IPS-15b (cell line): ENCODE measurements at regions not wholly inside any gene's neighbourhood (a gene's known extent, or its start where the extent isn't known, plus 50 kb on each side); places are given as distances from the start of the nearest gene placed in this dataset.
"Not testable (repeated sequence)": the region's sequence is repeated elsewhere in the genome, so short reads cannot be mapped to it uniquely, and the experiment has no call there.

ENCODE experiments used
- H3K27me3 ChIP-seq: one replicate; pipeline ENCODE4 v1.6.1; 2013; ENCODE audit warnings: low read length; ENCODE audit not compliant: control insufficient read depth, insufficient read depth
- H3K36me3 ChIP-seq: one replicate; pipeline ENCODE4 v1.6.1; 2013; ENCODE audit warnings: low read length; ENCODE audit not compliant: control insufficient read depth, insufficient read depth
- H3K4me1 ChIP-seq: one replicate; pipeline ENCODE4 v1.6.1; 2013; ENCODE audit warnings: mild to moderate bottlenecking, low read length; ENCODE audit not compliant: control insufficient read depth, insufficient read depth
- H3K4me3 ChIP-seq: one replicate; pipeline ENCODE4 v1.5.1; 2013; ENCODE audit warnings: low read depth, low read length
- H3K9ac ChIP-seq: one replicate; pipeline ENCODE4 v1.6.1; 2013; ENCODE audit warnings: low read depth, mild to moderate bottlenecking, low read length
- H3K9me3 ChIP-seq: one replicate; pipeline ENCODE4 v1.6.1; 2013; ENCODE audit warnings: mild to moderate bottlenecking, low read length; ENCODE audit not compliant: control insufficient read depth, insufficient read depth

DNA sequence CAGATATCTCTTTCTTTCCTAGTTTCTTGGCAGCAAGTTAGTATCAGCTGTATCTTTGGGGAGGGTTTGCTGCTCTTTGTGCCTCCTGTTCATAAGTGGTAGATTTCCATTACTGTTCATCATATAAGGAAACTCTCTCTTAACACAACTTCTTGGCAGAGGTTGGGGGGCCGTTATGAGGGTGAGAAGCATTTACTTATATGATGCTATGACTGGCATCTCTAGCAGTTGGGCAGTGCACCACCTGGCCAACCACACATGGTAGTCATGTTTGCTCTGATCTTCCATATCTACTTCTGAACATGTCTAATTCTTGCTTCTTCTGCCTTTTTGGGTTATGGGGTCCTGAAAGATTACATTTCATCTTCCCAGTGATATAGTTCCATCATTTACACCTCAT, 282.2 kb downstream of the CYRIA start:
- Histone ChIP-seq H3K4me3 (no peak overlapping the region), H3K9ac (no peak overlapping the region), H3K36me3 (no peaks in the 10 kb centered on the region), H3K27me3 (no peaks in the 10 kb centered on the region), H3K9me3 (no peaks in the 10 kb centered on the region), H3K4me1 (no peaks in the 10 kb centered on the region)

DNA sequence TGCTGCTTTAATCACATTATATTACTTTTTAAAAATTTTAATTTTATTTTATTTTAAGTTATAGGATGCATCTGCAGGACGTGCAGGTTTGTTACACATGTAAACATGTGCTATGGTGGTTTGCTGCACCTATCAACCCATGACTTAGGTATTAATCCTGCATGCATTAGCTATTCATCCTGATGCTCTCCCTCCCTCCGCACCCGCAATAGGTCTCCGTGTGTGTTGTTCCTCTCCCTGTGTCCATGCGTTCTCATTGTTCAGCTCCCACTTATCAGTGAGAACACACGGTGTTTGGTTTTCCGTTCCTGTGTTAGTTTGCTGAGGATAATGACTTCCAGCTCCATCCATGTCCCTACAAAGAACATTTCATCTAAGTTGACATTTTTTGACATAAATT, 283.2 kb downstream of the CYRIA start:
- no peak overlapping the region for H3K9ac ChIP-seq
- no peaks in the 10 kb centered on the region for H3K36me3 ChIP-seq
- H3K9me3 ChIP-seq = no peaks in the 10 kb centered on the region
- H3K27me3 ChIP-seq = no peaks in the 10 kb centered on the region
- no peak overlapping the region for H3K4me3 ChIP-seq
- H3K4me1 ChIP-seq = no peaks in the 10 kb centered on the region

DNA sequence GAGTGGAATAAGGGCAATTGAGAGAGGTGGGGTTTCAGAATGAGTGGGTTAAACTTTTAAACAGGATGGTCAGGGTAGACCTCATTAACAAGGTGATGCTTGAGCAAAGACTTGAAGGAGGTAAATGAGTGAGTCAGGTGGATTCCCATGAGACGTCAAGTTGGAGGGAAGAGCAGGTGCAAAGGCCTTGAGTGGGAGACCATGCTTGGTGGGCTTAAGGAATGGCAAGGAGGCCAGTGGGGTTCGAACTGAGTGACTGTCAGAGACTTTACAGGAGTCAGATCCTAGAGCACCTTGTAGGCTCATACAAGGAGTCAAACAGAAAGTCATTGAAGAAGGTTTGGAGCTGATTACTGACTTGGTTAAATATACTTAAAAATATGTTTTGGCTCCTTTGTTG, 284.1 kb downstream of the CYRIA start:
- Histone ChIP-seq H3K9ac (no peak overlapping the region), H3K36me3 (no peaks in the 10 kb centered on the region), H3K27me3 (no peaks in the 10 kb centered on the region), H3K4me1 (no peaks in the 10 kb centered on the region), H3K9me3 (no peaks in the 10 kb centered on the region), H3K4me3 (no peak overlapping the region)

DNA sequence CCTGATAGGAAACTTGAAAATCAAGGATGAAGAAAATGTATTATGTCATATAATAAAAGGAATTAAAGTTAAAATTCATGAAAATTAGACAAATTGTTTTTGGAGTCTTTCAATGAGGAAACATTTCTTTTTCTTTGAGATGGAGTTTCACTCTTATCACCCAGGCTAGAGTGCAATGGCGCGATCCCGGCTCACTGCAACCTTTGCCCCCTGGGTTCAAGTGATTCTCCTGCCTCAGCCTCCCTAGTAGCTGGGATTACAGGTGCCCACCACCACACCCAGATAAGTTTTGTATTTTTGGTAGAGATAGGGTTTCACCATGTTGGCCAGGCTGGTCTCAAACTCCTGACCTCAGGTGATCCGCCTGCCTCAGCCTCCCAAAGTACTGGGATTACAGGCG, 285.7 kb downstream of the CYRIA start:
- H3K36me3 ChIP-seq, H3K4me3 ChIP-seq, H3K9me3 ChIP-seq, H3K27me3 ChIP-seq, H3K9ac ChIP-seq, H3K4me1 ChIP-seq: not testable (repeated sequence)

DNA sequence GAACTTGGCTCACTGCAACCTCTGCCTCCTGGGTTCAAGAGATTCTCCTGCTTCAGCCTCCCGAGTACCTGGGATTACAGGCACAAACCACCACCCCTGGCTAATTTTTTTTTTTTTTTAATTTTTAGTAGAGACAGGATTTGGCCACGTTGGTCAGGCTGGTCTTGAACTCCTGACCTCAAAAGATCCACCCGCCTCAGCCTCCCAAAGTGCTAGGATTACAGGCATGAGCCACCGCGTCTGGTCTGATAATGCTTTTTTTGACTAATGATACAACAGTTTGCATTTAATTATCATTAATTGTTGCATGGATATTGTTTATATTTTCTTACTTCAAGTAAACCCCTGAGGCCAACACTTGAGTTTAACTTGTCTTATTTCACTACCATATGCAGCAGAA, 286.6 kb downstream of the CYRIA start:
- H3K9ac ChIP-seq, H3K4me3 ChIP-seq, H3K36me3 ChIP-seq, H3K9me3 ChIP-seq, H3K27me3 ChIP-seq, H3K4me1 ChIP-seq: not testable (repeated sequence)

DNA sequence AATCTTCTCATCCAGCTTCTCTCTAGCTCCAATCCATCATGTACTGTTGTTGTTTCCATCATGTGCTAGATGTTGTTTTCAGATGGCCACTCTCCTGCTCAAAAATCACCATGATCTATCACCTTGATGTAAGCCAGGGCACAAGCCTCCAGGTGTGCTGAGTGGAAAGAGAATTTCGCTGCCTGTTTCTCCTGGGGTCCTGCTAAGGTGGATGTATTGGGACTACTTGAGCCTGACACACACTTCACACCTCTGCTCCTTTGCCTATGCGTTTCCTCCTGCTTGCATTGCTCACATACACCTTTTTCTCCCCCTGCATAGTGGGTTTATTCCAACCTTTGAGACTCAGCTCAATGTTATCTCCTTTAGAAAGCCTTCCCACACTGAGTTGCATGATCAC, 287.6 kb downstream of the CYRIA start:
- Histone ChIP-seq H3K9ac (no peak overlapping the region), H3K9me3 (no peaks in the 10 kb centered on the region), H3K36me3 (no peaks in the 10 kb centered on the region), H3K4me3 (no peak overlapping the region), H3K27me3 (no peaks in the 10 kb centered on the region), H3K4me1 (no peaks in the 10 kb centered on the region)

DNA sequence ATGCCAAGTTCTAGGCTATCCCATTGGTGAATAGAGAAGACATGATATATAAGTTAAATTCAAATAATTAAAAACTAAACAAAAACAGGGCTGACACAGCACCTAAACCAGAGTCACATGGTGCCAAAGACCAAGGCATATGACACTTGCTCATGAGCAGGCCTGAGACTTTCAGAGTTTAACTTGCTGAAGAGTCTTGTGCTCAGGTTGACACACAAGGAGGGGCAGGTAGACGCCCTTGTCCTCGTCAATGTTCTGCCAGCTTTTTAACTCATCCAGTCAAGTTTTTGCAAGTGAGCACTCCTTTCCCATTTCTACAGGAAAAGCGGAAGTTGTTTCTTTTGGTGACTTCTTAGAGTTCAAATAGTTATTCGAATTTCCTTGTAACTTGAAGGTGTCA, 289.7 kb downstream of the CYRIA start:
- no peaks in the 10 kb centered on the region for H3K4me1 ChIP-seq
- no peaks in the 10 kb centered on the region for H3K36me3 ChIP-seq
- H3K27me3 ChIP-seq = no peaks in the 10 kb centered on the region
- H3K4me3 ChIP-seq = no peak overlapping the region
- no peaks in the 10 kb centered on the region for H3K9me3 ChIP-seq
- no peak overlapping the region for H3K9ac ChIP-seq

DNA sequence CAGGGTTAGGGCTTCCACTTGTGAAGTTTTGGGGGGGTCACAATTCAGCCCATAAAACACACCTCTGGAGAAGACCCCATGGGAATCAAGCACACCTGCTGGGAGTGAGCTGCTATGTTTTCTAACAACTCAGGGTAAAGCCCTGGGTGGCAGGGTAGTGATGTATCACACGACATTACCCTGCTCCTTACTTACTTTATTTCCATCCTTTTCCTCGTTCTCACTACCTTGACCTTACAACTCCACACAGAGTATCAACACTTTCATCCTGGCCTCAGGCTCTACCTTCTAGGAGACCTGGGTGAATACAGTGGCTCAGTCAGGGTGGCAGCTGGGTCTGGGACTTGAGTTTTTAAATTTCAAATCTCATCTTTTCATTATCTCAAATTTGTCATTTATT, 290.3 kb downstream of the CYRIA start:
- no peaks in the 10 kb centered on the region for H3K27me3 ChIP-seq

DNA sequence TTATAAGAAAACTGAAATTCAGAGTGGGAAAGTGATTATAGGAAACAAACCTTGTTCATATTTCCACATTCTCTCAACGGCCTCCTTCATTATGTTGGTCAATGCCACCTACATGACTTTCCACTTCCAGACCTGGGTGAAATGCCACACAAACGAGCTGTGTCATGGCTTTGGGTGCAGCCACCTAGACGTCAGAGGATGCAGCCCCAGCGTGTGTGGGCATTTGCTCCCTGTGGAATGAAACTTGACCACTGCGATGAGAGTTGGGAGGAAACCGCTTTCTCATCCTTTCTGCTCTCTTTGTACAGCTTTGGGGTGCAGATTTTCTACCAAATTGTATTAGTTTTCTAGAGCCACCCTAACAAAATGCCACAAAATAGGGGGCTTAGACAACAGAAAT, 291.0 kb downstream of the CYRIA start:
- H3K36me3 ChIP-seq = no peaks in the 10 kb centered on the region
- no peaks in the 10 kb centered on the region for H3K4me1 ChIP-seq
- H3K9ac ChIP-seq = no peak overlapping the region
- no peak overlapping the region for H3K4me3 ChIP-seq
- H3K9me3 ChIP-seq = no peaks in the 10 kb centered on the region
- no peaks in the 10 kb centered on the region for H3K27me3 ChIP-seq

More for the DNA sequence above, 290.3 kb downstream of the CYRIA start:
- Histone ChIP-seq H3K9me3 (no peaks in the 10 kb centered on the region), H3K4me1 (no peaks in the 10 kb centered on the region), H3K9ac (no peak overlapping the region), H3K36me3 (no peaks in the 10 kb centered on the region), H3K4me3 (no peak overlapping the region)

DNA sequence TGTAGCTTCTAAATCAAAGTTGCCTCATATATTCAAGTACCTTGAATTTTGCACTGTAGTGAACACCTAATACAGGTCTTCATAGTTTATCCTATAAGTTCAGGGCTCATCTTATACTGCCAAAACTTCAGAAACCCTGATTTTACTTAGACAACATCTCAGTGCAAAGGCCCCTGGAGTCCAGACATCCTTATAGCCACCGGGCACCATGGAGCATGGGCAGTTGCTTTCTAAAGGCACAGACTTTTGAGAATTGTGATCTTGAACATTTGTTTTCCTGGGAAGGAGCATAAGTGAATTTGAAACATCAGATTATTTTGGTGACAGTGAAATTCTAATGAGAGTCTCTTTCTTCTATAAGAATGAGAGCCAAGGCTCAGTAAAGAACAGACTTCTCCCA, 292.3 kb downstream of the CYRIA start:
- no peaks in the 10 kb centered on the region for H3K27me3 ChIP-seq
- no peak overlapping the region for H3K4me3 ChIP-seq
- no peaks in the 10 kb centered on the region for H3K4me1 ChIP-seq
- H3K36me3 ChIP-seq = no peaks in the 10 kb centered on the region
- no peak overlapping the region for H3K9ac ChIP-seq
- no peaks in the 10 kb centered on the region for H3K9me3 ChIP-seq

DNA sequence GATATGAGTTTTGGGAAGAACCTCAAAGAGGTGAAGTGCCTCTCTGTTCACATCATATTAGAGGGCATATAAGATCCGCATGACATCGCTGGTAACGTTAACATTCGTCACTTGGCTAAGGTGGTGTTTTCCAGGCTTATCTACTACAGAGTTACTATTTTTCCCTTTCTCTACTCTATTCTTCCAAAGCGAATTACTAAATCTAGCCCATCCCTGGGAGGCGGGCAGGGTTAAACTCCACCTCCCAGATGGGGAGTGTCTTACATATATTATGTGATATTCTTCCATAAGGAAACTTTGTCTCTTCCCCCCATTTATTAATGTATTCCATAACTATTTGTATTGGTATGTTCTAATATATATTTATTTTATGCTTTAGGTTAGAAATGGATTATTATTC, 293.9 kb downstream of the CYRIA start:
- Histone ChIP-seq H3K36me3 (no peaks in the 10 kb centered on the region), H3K9ac (no peak overlapping the region), H3K9me3 (no peaks in the 10 kb centered on the region), H3K27me3 (no peaks in the 10 kb centered on the region), H3K4me1 (no peaks in the 10 kb centered on the region), H3K4me3 (no peak overlapping the region)

DNA sequence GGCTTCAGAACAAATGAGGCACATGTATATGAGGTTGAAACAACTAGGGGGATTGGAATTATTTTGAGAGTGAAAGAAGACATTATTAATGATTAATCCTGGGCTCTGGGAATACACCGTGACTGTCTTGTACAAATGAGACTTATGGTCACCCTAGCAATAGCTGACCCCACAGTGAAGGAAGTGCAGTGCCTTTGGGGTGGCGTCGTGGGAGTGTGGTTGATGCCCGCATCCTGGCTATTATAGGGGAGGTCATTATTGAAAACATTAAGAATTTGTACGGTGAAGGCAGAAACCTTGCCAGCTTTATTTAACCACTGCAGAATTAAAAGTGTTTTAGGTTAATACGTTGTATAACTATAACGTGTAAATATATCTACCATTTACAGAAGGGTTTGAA, 296.7 kb downstream of the CYRIA start:
- no peak overlapping the region for H3K4me3 ChIP-seq
- H3K4me1 ChIP-seq = no peaks in the 10 kb centered on the region
- no peaks in the 10 kb centered on the region for H3K27me3 ChIP-seq
- H3K9ac ChIP-seq = no peak overlapping the region
- no peaks in the 10 kb centered on the region for H3K36me3 ChIP-seq
- H3K9me3 ChIP-seq = no peaks in the 10 kb centered on the region

DNA sequence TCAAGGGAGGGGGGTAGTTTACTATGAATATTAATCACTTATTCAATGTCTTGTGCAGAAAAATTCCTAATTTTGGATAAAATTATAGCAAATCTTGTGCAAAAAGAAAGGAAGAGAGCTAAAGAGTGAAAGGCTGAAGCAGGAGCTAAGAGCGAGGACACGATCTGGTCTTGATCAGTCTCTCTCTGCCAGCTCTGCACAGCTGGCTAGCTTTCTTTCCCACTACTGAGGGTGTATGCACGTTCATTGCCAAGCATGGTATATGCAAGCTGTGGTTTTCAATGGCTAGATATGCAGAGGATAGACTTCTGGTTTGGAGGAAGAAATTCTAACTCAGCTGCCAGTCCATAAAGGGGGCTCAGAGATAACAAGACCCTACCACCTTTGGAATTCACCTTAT, 297.3 kb downstream of the CYRIA start:
- H3K9ac ChIP-seq = no peak overlapping the region
- H3K9me3 ChIP-seq = no peaks in the 10 kb centered on the region
- H3K4me3 ChIP-seq = no peak overlapping the region
- no peaks in the 10 kb centered on the region for H3K36me3 ChIP-seq
- H3K4me1 ChIP-seq = no peaks in the 10 kb centered on the region
- no peaks in the 10 kb centered on the region for H3K27me3 ChIP-seq
